CD8-positive, alpha-beta memory T cell (primary cell): ENCODE measurements at regions not wholly inside any gene's neighbourhood (a gene's known extent, or its start where the extent isn't known, plus 50 kb on each side); places are given as distances from the start of the nearest gene placed in this dataset.

Source experiments
- CTCF ChIA-PET: fragments of 350-600 bp; sonication (Branson Sonifier 250); formaldehyde crosslinking; loops from one replicate; lab custom pipeline; 2021; ENCODE audit warnings: antibody characterized with exemption; lab: Charles Lee
- POLR2A ChIA-PET: fragments of 350-600 bp; sonication (Branson Sonifier 250); formaldehyde crosslinking; loops from one replicate; lab custom pipeline; 2021; ENCODE audit warnings: antibody characterized with exemption; lab: Charles Lee
- DNase-seq, 5 donors: peaks; one replicate each; pipeline versions ENCODE4 v3.0.0 to v3.0.0-alpha.2; 2020 to 2022; ENCODE audit warnings: mixed read lengths in 1 of 5
- H3K27ac ChIP-seq: one replicate; pipeline ENCODE4 v1.7.0; 2013; ENCODE audit warnings: low read depth, mild to moderate bottlenecking, low read length, moderate library complexity
- H3K27me3 ChIP-seq: 2 replicates; pipeline ENCODE4 v1.7.0; 2013; ENCODE audit warnings: low read length, mild to moderate bottlenecking; ENCODE audit not compliant: insufficient read depth, poor library complexity, severe bottlenecking
- H3K36me3 ChIP-seq: 2 replicates; pipeline ENCODE4 v1.7.0; 2013; ENCODE audit warnings: mild to moderate bottlenecking, low read length, moderate library complexity; ENCODE audit not compliant: insufficient read depth
- H3K4me1 ChIP-seq: 2 replicates; pipeline ENCODE4 v1.7.0; 2013; ENCODE audit warnings: mild to moderate bottlenecking, low read length, moderate library complexity; ENCODE audit not compliant: insufficient read depth
- H3K4me3 ChIP-seq: 2 replicates; pipeline ENCODE4 v1.7.0; 2013; ENCODE audit warnings: mild to moderate bottlenecking, low read length
- H3K9me3 ChIP-seq: 2 replicates; pipeline ENCODE4 v1.7.0; 2013; ENCODE audit warnings: mild to moderate bottlenecking, low read length
- H3K27ac Mint-ChIP-seq, 8 donors: one replicate each; pipeline ENCODE4 v1.8.0; 2020 to 2021; ENCODE audit warnings: mixed read lengths in 8 of 8, mild to moderate bottlenecking in 6 of 8, inconsistent platforms in 3 of 8, moderate library complexity in 3 of 8
- H3K27me3 Mint-ChIP-seq, 2 donors: one replicate each; pipeline ENCODE4 v1.8.0; 2020 to 2021; ENCODE audit warnings: mixed read lengths in 2 of 2, mild to moderate bottlenecking in 1 of 2, moderate library complexity in 1 of 2
- H3K36me3 Mint-ChIP-seq, 3 donors: one replicate each; pipeline ENCODE4 v1.8.0; 2020 to 2021; ENCODE audit warnings: mixed read lengths in 3 of 3, inconsistent platforms in 1 of 3, mild to moderate bottlenecking in 1 of 3
- H3K4me1 Mint-ChIP-seq, 3 donors: one replicate each; pipeline ENCODE4 v1.8.0; 2020 to 2021; ENCODE audit warnings: mixed read lengths in 3 of 3, inconsistent platforms in 1 of 3, mild to moderate bottlenecking in 1 of 3
- H3K4me3 Mint-ChIP-seq, 7 donors: one replicate each; pipeline ENCODE4 v1.8.0; 2020 to 2021; ENCODE audit warnings: mixed read lengths in 7 of 7, mild to moderate bottlenecking in 6 of 7, moderate library complexity in 4 of 7, inconsistent platforms in 2 of 7
- H3K9me3 Mint-ChIP-seq, 5 donors: one replicate each; pipeline ENCODE4 v1.8.0; 2020 to 2022; ENCODE audit warnings: mixed read lengths in 5 of 5, mild to moderate bottlenecking in 3 of 5, moderate library complexity in 2 of 5, inconsistent platforms in 1 of 5

- CTCF ChIA-PET: no interaction called here
Measured at GRCh38 chr5:124126504-124127217, 614.7 kb downstream of the CSNK1G3 start.

GRCh38 chr5:124124711-124125229 lies 612.8 kb downstream of the CSNK1G3 start:
- H3K27ac Mint-ChIP-seq: no peak overlapping the region

More at GRCh38 chr5:124126504-124127217, 614.7 kb downstream of the CSNK1G3 start:
- DNase-seq: no peak
- H3K9me3 ChIP-seq: no peaks in the 10 kb centered on the region
- H3K36me3 ChIP-seq: no peaks in the 10 kb centered on the region
- no peak overlapping the region for H3K4me3 ChIP-seq
- H3K27ac ChIP-seq: no peak overlapping the region
- POLR2A ChIA-PET: no interaction called here
- Mint-ChIP-seq H3K9me3 (peaks cover 0 to 4% (median 3%) of the 10 kb centered on the region in 5 donors), H3K4me3 (no peak overlapping the region), H3K4me1 (no peaks in the 10 kb centered on the region), H3K36me3 (no peaks in the 10 kb centered on the region), H3K27me3 (no peaks in the 10 kb centered on the region), H3K27ac (no peak overlapping the region)
- H3K4me1 ChIP-seq: no peaks in the 10 kb centered on the region
- no peaks in the 10 kb centered on the region for H3K27me3 ChIP-seq

GRCh38 chr5:124121198-124121597 lies 609.2 kb downstream of the CSNK1G3 start:
- no peaks in the 10 kb centered on the region for H3K4me1 ChIP-seq
- Mint-ChIP-seq H3K27ac (no peak overlapping the region), H3K9me3 (peaks cover 2 to 10% (median 4%) of the 10 kb centered on the region in 5 donors), H3K4me3 (no peak overlapping the region), H3K27me3 (no peaks in the 10 kb centered on the region), H3K36me3 (no peaks in the 10 kb centered on the region), H3K4me1 (no peaks in the 10 kb centered on the region)
- no peak for DNase-seq
- H3K9me3 ChIP-seq: no peaks in the 10 kb centered on the region
- H3K36me3 ChIP-seq: no peaks in the 10 kb centered on the region
- H3K27me3 ChIP-seq: no peaks in the 10 kb centered on the region
- no peak overlapping the region for H3K27ac ChIP-seq
- ChIA-PET POLR2A (no interaction called here), CTCF (no interaction called here)
- H3K4me3 ChIP-seq: no peak overlapping the region

More at GRCh38 chr5:124124711-124125229, 612.8 kb downstream of the CSNK1G3 start:
- no peaks in the 10 kb centered on the region for H3K4me1 ChIP-seq
- Mint-ChIP-seq H3K4me1 (no peaks in the 10 kb centered on the region), H3K36me3 (no peaks in the 10 kb centered on the region), H3K4me3 (no peak overlapping the region), H3K9me3 (peaks cover 0 to 6% (median 4%) of the 10 kb centered on the region in 5 donors), H3K27me3 (no peaks in the 10 kb centered on the region)
- H3K27ac ChIP-seq: no peak overlapping the region
- H3K27me3 ChIP-seq: no peaks in the 10 kb centered on the region
- ChIA-PET POLR2A (no interaction called here), CTCF (no interaction called here)
- H3K4me3 ChIP-seq: no peak overlapping the region
- no peak for DNase-seq
- H3K36me3 ChIP-seq: no peaks in the 10 kb centered on the region
- H3K9me3 ChIP-seq: no peaks in the 10 kb centered on the region

GRCh38 chr5:124114911-124115310 lies 602.9 kb downstream of the CSNK1G3 start:
- DNase-seq: no peak
- POLR2A ChIA-PET: no interaction called here
- H3K4me3 ChIP-seq: no peak overlapping the region
- H3K9me3 Mint-ChIP-seq: peaks cover 0 to 7% (median 2%) of the 10 kb centered on the region in 5 donors
- no peaks in the 10 kb centered on the region for H3K9me3 ChIP-seq
- H3K4me3 Mint-ChIP-seq: no peak overlapping the region
- H3K4me1 ChIP-seq: no peaks in the 10 kb centered on the region
- no peaks in the 10 kb centered on the region for H3K27me3 Mint-ChIP-seq
- H3K27ac Mint-ChIP-seq: no peak overlapping the region
- H3K36me3 ChIP-seq: no peaks in the 10 kb centered on the region
- no peaks in the 10 kb centered on the region for H3K27me3 ChIP-seq
- H3K27ac ChIP-seq: no peak overlapping the region
- no peaks in the 10 kb centered on the region for H3K4me1 Mint-ChIP-seq
- H3K36me3 Mint-ChIP-seq: no peaks in the 10 kb centered on the region
- CTCF ChIA-PET: no interaction called here

GRCh38 chr5:124111886-124112285 lies 599.9 kb downstream of the CSNK1G3 start:
- peaks cover 0 to 7% (median 2%) of the 10 kb centered on the region in 5 donors for H3K9me3 Mint-ChIP-seq
- POLR2A ChIA-PET: no interaction called here
- no peak overlapping the region for H3K4me3 Mint-ChIP-seq

GRCh38 chr5:124110942-124111341 lies 599.0 kb downstream of the CSNK1G3 start:
- Histone ChIP-seq H3K9me3 (no peaks in the 10 kb centered on the region), H3K27ac (no peak overlapping the region), H3K4me1 (no peaks in the 10 kb centered on the region), H3K36me3 (no peaks in the 10 kb centered on the region), H3K27me3 (no peaks in the 10 kb centered on the region), H3K4me3 (no peak overlapping the region)
- no peaks in the 10 kb centered on the region for H3K4me1 Mint-ChIP-seq
- POLR2A ChIA-PET: no interaction called here
- H3K27me3 Mint-ChIP-seq: no peaks in the 10 kb centered on the region
- H3K9me3 Mint-ChIP-seq: peaks cover 0 to 5% (median 2%) of the 10 kb centered on the region in 5 donors
- H3K27ac Mint-ChIP-seq: no peak overlapping the region
- DNase-seq: no peak
- H3K4me3 Mint-ChIP-seq: no peak overlapping the region
- no peaks in the 10 kb centered on the region for H3K36me3 Mint-ChIP-seq
- CTCF ChIA-PET: no interaction called here

More at GRCh38 chr5:124111886-124112285, 599.9 kb downstream of the CSNK1G3 start:
- Histone ChIP-seq H3K27me3 (no peaks in the 10 kb centered on the region), H3K4me3 (no peak overlapping the region), H3K4me1 (no peaks in the 10 kb centered on the region), H3K36me3 (no peaks in the 10 kb centered on the region), H3K27ac (no peak overlapping the region), H3K9me3 (no peaks in the 10 kb centered on the region)
- Mint-ChIP-seq H3K27ac (no peak overlapping the region), H3K36me3 (no peaks in the 10 kb centered on the region), H3K27me3 (no peaks in the 10 kb centered on the region), H3K4me1 (no peaks in the 10 kb centered on the region)
- DNase-seq: no peak
- CTCF ChIA-PET: no interaction called here

- Histone ChIP-seq H3K27me3 (no peaks in the 10 kb centered on the region), H3K27ac (no peak overlapping the region), H3K36me3 (no peaks in the 10 kb centered on the region), H3K9me3 (no peaks in the 10 kb centered on the region), H3K4me1 (no peaks in the 10 kb centered on the region), H3K4me3 (no peak overlapping the region)
- H3K27me3 Mint-ChIP-seq: no peaks in the 10 kb centered on the region
- no peak overlapping the region for H3K4me3 Mint-ChIP-seq
- no peak overlapping the region for H3K27ac Mint-ChIP-seq
- POLR2A ChIA-PET: no interaction called here
- CTCF ChIA-PET: no interaction called here
- no peak for DNase-seq
- H3K9me3 Mint-ChIP-seq: peaks cover 2 to 18% (median 3%) of the 10 kb centered on the region in 5 donors
- H3K36me3 Mint-ChIP-seq: no peaks in the 10 kb centered on the region
- H3K4me1 Mint-ChIP-seq: no peaks in the 10 kb centered on the region
Measured at GRCh38 chr5:124105326-124105725, 593.3 kb downstream of the CSNK1G3 start.

GRCh38 chr5:124104821-124105220 lies 592.8 kb downstream of the CSNK1G3 start:
- Mint-ChIP-seq H3K4me3 (no peak overlapping the region), H3K27me3 (no peaks in the 10 kb centered on the region), H3K4me1 (no peaks in the 10 kb centered on the region), H3K9me3 (peaks cover 0 to 18% (median 3%) of the 10 kb centered on the region in 5 donors), H3K27ac (peak overlapping the region in 1 of 8 donors; percentile 6), H3K36me3 (no peaks in the 10 kb centered on the region)
- ChIA-PET POLR2A (no interaction called here), CTCF (no interaction called here)
- Histone ChIP-seq H3K36me3 (no peaks in the 10 kb centered on the region), H3K27ac (no peak overlapping the region), H3K4me3 (no peak overlapping the region), H3K4me1 (no peaks in the 10 kb centered on the region), H3K27me3 (no peaks in the 10 kb centered on the region), H3K9me3 (no peaks in the 10 kb centered on the region)
- DNase-seq: no peak
